ENCODE measurements at regions not wholly inside any gene's neighbourhood (a gene's known extent, or its start where the extent isn't known, plus 50 kb on each side); places are given as distances from the start of the nearest gene placed in this dataset.

GRCh38 chr3:82261637-82262036, 500.2 kb upstream of the GBE1 start:
- TF ChIP-seq PATZ1 (CRISPR knock-in tag; IDR thresholded peaks at IDR 0.05; ENCODE audit: borderline replicate concordance) (no peak), TCF4 (CRISPR knock-in tag; IDR thresholded peaks at IDR 0.05; ENCODE audit: borderline replicate concordance) (no peak), SNAI2 (CRISPR knock-in tag; IDR thresholded peaks at IDR 0.05) (no peak), GLIS3 (CRISPR knock-in tag; IDR thresholded peaks at IDR 0.05) (no peak), RARB (CRISPR knock-in tag; IDR thresholded peaks at IDR 0.05) (no peak)
